Activated CD4-positive, alpha-beta memory T cell treated with anti-CD3 and anti-CD28 coated beads, Interleukin-2, amount 10 ng/mL, durations not matched to agents 7 days and 5 days (primary cell): ENCODE measurements at regions not wholly inside any gene's neighbourhood (a gene's known extent, or its start where the extent isn't known, plus 50 kb on each side); places are given as distances from the start of the nearest gene placed in this dataset.
"Not testable (repeated sequence)": the region's sequence is repeated elsewhere in the genome, so short reads cannot be mapped to it uniquely, and the experiment has no call there.

Source experiments
- CTCF ChIA-PET: fragments of 350-600 bp; sonication (Branson Sonifier 250); formaldehyde crosslinking; loops from one replicate; lab custom pipeline; 2021; ENCODE audit warnings: antibody characterized with exemption, inconsistent platforms; lab: Charles Lee
- POLR2A ChIA-PET: fragments of 350-600 bp; sonication (Branson Sonifier 250); formaldehyde crosslinking; loops from one replicate; lab custom pipeline; 2021; ENCODE audit warnings: antibody characterized with exemption; lab: Charles Lee
- DNase-seq: peaks from one replicate; pipeline ENCODE4 v3.0.0-alpha.2; 2020
- H3K27ac Mint-ChIP-seq: one replicate; pipeline ENCODE4 v1.8.0; 2021; ENCODE audit warnings: mild to moderate bottlenecking, mixed read lengths
- H3K27me3 Mint-ChIP-seq: one replicate; pipeline ENCODE4 v1.8.0; 2021; ENCODE audit warnings: mixed read lengths
- H3K36me3 Mint-ChIP-seq: one replicate; pipeline ENCODE4 v1.8.0; 2021; ENCODE audit warnings: low read depth, mixed read lengths
- H3K4me1 Mint-ChIP-seq: one replicate; pipeline ENCODE4 v1.8.0; 2021; ENCODE audit warnings: mixed read lengths
- H3K4me3 Mint-ChIP-seq: one replicate; pipeline ENCODE4 v1.8.0; 2021; ENCODE audit warnings: mild to moderate bottlenecking, mixed read lengths
- H3K9me3 Mint-ChIP-seq: one replicate; pipeline ENCODE4 v1.8.0; 2021; ENCODE audit warnings: mixed read lengths

- H3K9me3 Mint-ChIP-seq = no peaks in the 10 kb centered on the region
- H3K4me3 Mint-ChIP-seq = no peak overlapping the region
- DNase-seq = no peak
- no peak overlapping the region for H3K27ac Mint-ChIP-seq
- CTCF ChIA-PET = no interaction called here
- POLR2A ChIA-PET = no interaction called here
- H3K4me1 Mint-ChIP-seq = no peaks in the 10 kb centered on the region
- no peaks in the 10 kb centered on the region for H3K36me3 Mint-ChIP-seq
- H3K27me3 Mint-ChIP-seq = peaks cover 24% of the 10 kb centered on the region
Measured at GRCh38 chr5:74454263-74455030, 186.1 kb downstream of the ENC1 start.

GRCh38 chr5:74452856-74453255 lies 187.7 kb downstream of the ENC1 start:
- CTCF ChIA-PET = no interaction called here
- Mint-ChIP-seq H3K4me1 (no peaks in the 10 kb centered on the region), H3K27ac (no peak overlapping the region), H3K27me3 (peaks cover 21% of the 10 kb centered on the region), H3K9me3 (no peaks in the 10 kb centered on the region), H3K4me3 (no peak overlapping the region), H3K36me3 (no peaks in the 10 kb centered on the region)
- POLR2A ChIA-PET = no interaction called here
- DNase-seq = no peak

- POLR2A ChIA-PET = no interaction called here
- peaks cover 12% of the 10 kb centered on the region for H3K27me3 Mint-ChIP-seq
- H3K4me1 Mint-ChIP-seq = no peaks in the 10 kb centered on the region
- H3K9me3 Mint-ChIP-seq = no peaks in the 10 kb centered on the region
- H3K36me3 Mint-ChIP-seq = no peaks in the 10 kb centered on the region
- no peak overlapping the region for H3K4me3 Mint-ChIP-seq
- no peak overlapping the region for H3K27ac Mint-ChIP-seq
- CTCF ChIA-PET = no interaction called here
- DNase-seq = no peak
Measured at GRCh38 chr5:74450095-74450494, 190.4 kb downstream of the ENC1 start.

- Mint-ChIP-seq H3K36me3 (no peaks in the 10 kb centered on the region), H3K9me3 (no peaks in the 10 kb centered on the region), H3K27ac (no peak overlapping the region), H3K4me1 (no peaks in the 10 kb centered on the region), H3K4me3 (no peak overlapping the region), H3K27me3 (peaks cover 7% of the 10 kb centered on the region)
- DNase-seq = no peak
- POLR2A ChIA-PET = interaction anchor here (0.7 kb wide), 1 partner anchor 1857 kb away, joined by 4 read pairs; no protein-coding TSS in a partner anchor
- CTCF ChIA-PET = interaction anchor here (0.7 kb wide), 1 partner anchor 183 kb away, joined by 6 read pairs; no protein-coding TSS in a partner anchor
Measured at GRCh38 chr5:74446725-74447241, 193.7 kb downstream of the ENC1 start.

GRCh38 chr5:74442466-74442865 lies 198.1 kb downstream of the ENC1 start:
- Mint-ChIP-seq H3K27me3 (peaks cover 4% of the 10 kb centered on the region), H3K4me1 (no peaks in the 10 kb centered on the region), H3K36me3 (no peaks in the 10 kb centered on the region), H3K4me3 (no peak overlapping the region), H3K27ac (no peak overlapping the region), H3K9me3 (no peaks in the 10 kb centered on the region)
- CTCF ChIA-PET = no interaction called here
- POLR2A ChIA-PET = no interaction called here
- DNase-seq = no peak

- H3K4me1 Mint-ChIP-seq = no peaks in the 10 kb centered on the region
- peaks cover 4% of the 10 kb centered on the region for H3K27me3 Mint-ChIP-seq
- no peak for DNase-seq
- POLR2A ChIA-PET = no interaction called here
- no peaks in the 10 kb centered on the region for H3K36me3 Mint-ChIP-seq
- H3K9me3 Mint-ChIP-seq = no peaks in the 10 kb centered on the region
- CTCF ChIA-PET = no interaction called here
- no peak overlapping the region for H3K27ac Mint-ChIP-seq
- no peak overlapping the region for H3K4me3 Mint-ChIP-seq
Measured at GRCh38 chr5:74441616-74442015, 198.9 kb downstream of the ENC1 start.

GRCh38 chr5:74440341-74440740 lies 200.2 kb downstream of the ENC1 start:
- H3K27ac Mint-ChIP-seq = no peak overlapping the region
- DNase-seq = no peak
- CTCF ChIA-PET = no interaction called here
- POLR2A ChIA-PET = no interaction called here
- no peaks in the 10 kb centered on the region for H3K4me1 Mint-ChIP-seq
- no peak overlapping the region for H3K4me3 Mint-ChIP-seq
- H3K27me3 Mint-ChIP-seq = peaks cover 4% of the 10 kb centered on the region
- H3K36me3 Mint-ChIP-seq = no peaks in the 10 kb centered on the region
- H3K9me3 Mint-ChIP-seq = no peaks in the 10 kb centered on the region

GRCh38 chr5:74437870-74438269 lies 202.7 kb downstream of the ENC1 start:
- POLR2A ChIA-PET, H3K9me3 Mint-ChIP-seq, H3K36me3 Mint-ChIP-seq, CTCF ChIA-PET, H3K4me1 Mint-ChIP-seq, H3K4me3 Mint-ChIP-seq, H3K27ac Mint-ChIP-seq, DNase-seq: not testable (repeated sequence)
- H3K27me3 Mint-ChIP-seq = peaks cover 11% of the 10 kb centered on the region

- CTCF ChIA-PET = no interaction called here
- no peak overlapping the region for H3K4me3 Mint-ChIP-seq
- no peak for DNase-seq
- H3K27ac Mint-ChIP-seq = no peak overlapping the region
- H3K4me1 Mint-ChIP-seq = peaks cover 2% of the 10 kb centered on the region
- no peaks in the 10 kb centered on the region for H3K9me3 Mint-ChIP-seq
- no peaks in the 10 kb centered on the region for H3K36me3 Mint-ChIP-seq
- peaks cover 17% of the 10 kb centered on the region for H3K27me3 Mint-ChIP-seq
- POLR2A ChIA-PET = interaction anchor here (0.7 kb wide), 1 partner anchor 326 kb away, joined by 3 read pairs; no protein-coding TSS in a partner anchor
Measured at GRCh38 chr5:74433896-74434829, 206.4 kb downstream of the ENC1 start.

- H3K36me3 Mint-ChIP-seq = no peaks in the 10 kb centered on the region
- ChIA-PET CTCF (no interaction called here), POLR2A (interaction anchor here (0.7 kb wide), 1 partner anchor 327 kb away, joined by 3 read pairs; no protein-coding TSS in a partner anchor)
- H3K27me3 Mint-ChIP-seq = peaks cover 15% of the 10 kb centered on the region
- H3K4me1 Mint-ChIP-seq = peaks cover 2% of the 10 kb centered on the region
- DNase-seq = no peak
- H3K27ac Mint-ChIP-seq = no peak overlapping the region
- no peak overlapping the region for H3K4me3 Mint-ChIP-seq
- H3K9me3 Mint-ChIP-seq = no peaks in the 10 kb centered on the region
Measured at GRCh38 chr5:74433255-74433895, 207.2 kb downstream of the ENC1 start.

GRCh38 chr5:74432721-74433120 lies 207.8 kb downstream of the ENC1 start:
- no peak for DNase-seq
- POLR2A ChIA-PET = no interaction called here
- H3K27me3 Mint-ChIP-seq = peaks cover 15% of the 10 kb centered on the region
- H3K4me3 Mint-ChIP-seq = no peak overlapping the region
- H3K4me1 Mint-ChIP-seq = peaks cover 2% of the 10 kb centered on the region
- no peaks in the 10 kb centered on the region for H3K36me3 Mint-ChIP-seq
- no peak overlapping the region for H3K27ac Mint-ChIP-seq
- H3K9me3 Mint-ChIP-seq = no peaks in the 10 kb centered on the region
- CTCF ChIA-PET = no interaction called here

GRCh38 chr5:74432216-74432615 lies 208.3 kb downstream of the ENC1 start:
- CTCF ChIA-PET = no interaction called here
- no peak overlapping the region for H3K27ac Mint-ChIP-seq
- DNase-seq = no peak
- H3K4me1 Mint-ChIP-seq = peaks cover 2% of the 10 kb centered on the region
- POLR2A ChIA-PET = no interaction called here
- no peaks in the 10 kb centered on the region for H3K9me3 Mint-ChIP-seq
- H3K4me3 Mint-ChIP-seq = no peak overlapping the region
- peaks cover 15% of the 10 kb centered on the region for H3K27me3 Mint-ChIP-seq
- no peaks in the 10 kb centered on the region for H3K36me3 Mint-ChIP-seq

GRCh38 chr5:74431290-74431669 lies 209.2 kb downstream of the ENC1 start:
- no peak overlapping the region for H3K4me3 Mint-ChIP-seq
- H3K36me3 Mint-ChIP-seq = no peaks in the 10 kb centered on the region
- no peaks in the 10 kb centered on the region for H3K9me3 Mint-ChIP-seq
- DNase-seq = no peak
- ChIA-PET POLR2A (no interaction called here), CTCF (no interaction called here)
- peaks cover 14% of the 10 kb centered on the region for H3K27me3 Mint-ChIP-seq
- H3K4me1 Mint-ChIP-seq = peaks cover 2% of the 10 kb centered on the region
- H3K27ac Mint-ChIP-seq = no peak overlapping the region
